D721Med (cell line): ENCODE measurements at regions not wholly inside any gene's neighbourhood (a gene's known extent, or its start where the extent isn't known, plus 50 kb on each side); places are given as distances from the start of the nearest gene placed in this dataset.
"Not testable (repeated sequence)": the region's sequence is repeated elsewhere in the genome, so short reads cannot be mapped to it uniquely, and the experiment has no call there.

Experiments used
- DNase-seq: peaks from one replicate; pipeline ENCODE4 v3.0.0; 2011; ENCODE audit warnings: low spot score; ENCODE audit not compliant: insufficient read length
- FAIRE-seq: peaks from 2 replicates; lab custom pipeline; 2011; peaks lifted over from hg19 to GRCh38; lab: Jason Lieb, UNC
- CTCF ChIP-seq: IDR thresholded peaks from 2 replicates; pipeline ENCODE4 v1.5.1; 2012; ENCODE audit warnings: mild to moderate bottlenecking, control low read depth; ENCODE audit not compliant: insufficient read depth; ENCODE audit errors: missing control alignments

DNA sequence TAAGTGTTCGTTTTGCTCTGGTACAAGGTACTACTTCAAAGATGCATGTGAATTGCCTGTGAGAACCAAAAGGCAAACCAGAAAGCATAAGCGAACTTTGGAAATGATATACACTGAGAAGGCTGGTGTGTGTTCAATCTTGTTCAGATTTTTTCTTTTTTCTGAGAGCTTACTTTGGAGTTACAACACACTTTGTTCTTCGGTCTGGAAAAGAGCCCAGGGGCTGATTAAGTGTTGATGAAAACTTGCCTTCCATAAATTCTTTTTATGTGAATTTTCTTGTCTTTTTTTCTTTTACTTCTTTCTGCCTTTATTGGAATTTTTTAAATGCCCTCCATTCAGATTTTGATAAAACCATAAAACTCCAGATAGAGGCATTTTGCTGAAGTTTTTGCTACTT is 395.1 kb upstream of the SASH1 start:
- DNase-seq (no peak), FAIRE-seq (no peak)
- no peak for TF ChIP-seq CTCF

DNA sequence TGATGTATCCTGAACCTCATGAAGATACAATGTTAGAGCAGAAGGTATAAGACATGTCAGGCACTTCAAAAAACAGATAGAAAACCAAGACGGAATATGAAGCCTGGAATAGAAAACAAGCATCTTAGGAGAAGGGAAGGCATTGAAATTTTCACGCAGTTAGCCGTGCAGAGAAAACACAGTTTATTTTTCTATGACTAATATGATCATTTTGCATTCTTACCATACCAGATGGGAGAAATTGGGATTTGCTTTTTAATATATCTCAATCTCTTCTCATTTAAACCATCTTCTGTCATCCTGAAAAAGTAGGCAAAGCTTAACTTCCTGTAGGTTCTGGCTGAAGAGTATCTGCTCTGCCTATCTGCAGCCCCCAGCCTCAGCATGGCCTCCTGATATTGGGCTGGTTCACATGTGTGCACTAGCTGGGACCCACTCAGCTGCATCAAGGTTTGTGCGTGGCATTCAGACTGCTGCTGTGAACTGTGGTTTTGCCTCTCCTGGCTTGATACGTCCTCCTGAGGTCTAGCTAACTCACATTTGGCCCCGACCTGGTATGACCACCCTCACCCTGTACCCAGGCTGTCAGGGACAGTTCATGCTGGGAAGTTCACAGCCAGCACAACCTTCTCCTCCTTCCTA is 392.5 kb upstream of the SASH1 start:
- DNase-seq, result no peak

GRCh38 chr6:147950623-147950987 is 392.0 kb upstream of the SASH1 start:
- DNase-seq (no peak), FAIRE-seq (no peak)
- TF ChIP-seq CTCF, result no peak

More for the DNA sequence above, 392.5 kb upstream of the SASH1 start:
- no peak for FAIRE-seq
- no peak for TF ChIP-seq CTCF

DNA sequence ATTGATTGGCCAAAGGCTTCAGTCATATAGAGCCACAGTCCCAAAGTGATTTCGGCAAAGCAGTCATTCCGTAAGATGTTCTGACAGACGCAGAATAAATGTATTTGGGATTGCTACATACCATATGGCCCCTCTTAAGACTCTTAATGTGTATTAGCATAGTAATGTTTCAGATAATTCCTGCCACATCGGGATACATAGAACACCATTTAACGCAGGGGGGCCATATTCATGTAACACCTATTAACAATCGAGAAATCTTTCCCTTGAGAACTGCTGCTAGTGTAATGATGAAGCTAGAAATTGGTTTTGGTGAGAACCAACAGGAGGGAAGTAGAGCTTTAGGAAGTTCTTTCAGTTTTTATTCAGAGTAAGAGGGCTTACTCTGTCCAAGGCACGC is 390.9 kb upstream of the SASH1 start:
- DNase-seq, result no peak

DNA sequence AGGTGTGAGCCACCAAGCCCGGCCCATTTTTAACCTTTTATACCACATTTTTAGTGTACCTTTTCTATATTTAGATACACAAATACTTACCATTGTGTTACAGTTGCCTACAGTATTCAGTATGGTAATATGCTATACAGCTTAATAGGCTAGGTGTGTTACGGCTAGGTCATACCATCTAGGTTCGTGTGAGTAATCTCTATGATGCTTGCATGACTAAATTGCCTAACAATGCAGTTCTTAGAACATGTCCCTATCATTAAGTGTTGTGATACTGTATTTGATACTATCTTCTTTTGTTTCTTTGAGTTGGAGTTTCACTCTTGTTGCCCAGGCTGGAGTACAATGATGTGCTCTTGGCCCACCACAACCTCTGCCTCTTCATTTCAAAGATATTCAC is 387.7 kb upstream of the SASH1 start:
- DNase-seq, result no peak
- TF ChIP-seq CTCF, result no peak
- FAIRE-seq, result no peak

More for the DNA sequence above, 390.9 kb upstream of the SASH1 start:
- no peak for FAIRE-seq
- no peak for TF ChIP-seq CTCF

- DNase-seq, result no peak
- TF ChIP-seq CTCF, result no peak
- no peak for FAIRE-seq
These were observed 384.0 kb upstream of the SASH1 start for GRCh38 chr6:147958683-147959082.

- TF ChIP-seq CTCF, result no peak
- DNase-seq (no peak), FAIRE-seq (no peak)
These were observed 381.0 kb upstream of the SASH1 start for GRCh38 chr6:147961481-147962141.

DNA sequence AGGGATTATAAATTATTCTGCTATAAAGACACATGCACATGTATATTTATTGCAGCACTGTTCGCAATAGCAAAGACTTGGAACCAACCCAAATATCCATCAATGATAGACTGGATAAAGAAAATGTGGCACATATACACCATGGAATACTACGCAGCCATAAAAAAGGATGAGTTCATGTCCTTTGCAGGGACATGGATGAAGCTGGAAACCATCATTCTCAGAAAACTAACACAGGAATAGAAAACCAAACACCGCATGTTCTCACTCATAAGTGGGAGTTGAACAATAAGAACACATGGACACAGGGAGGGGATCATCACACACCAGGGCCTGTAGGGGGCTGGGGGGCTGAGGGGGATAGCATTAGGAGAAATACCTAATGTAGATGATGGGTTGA is 377.2 kb upstream of the SASH1 start:
- not testable (repeated sequence) for FAIRE-seq, DNase-seq
